Right renal cortex interstitium (tissue), 3 donors: ENCODE measurements at regions not wholly inside any gene's neighbourhood (a gene's known extent, or its start where the extent isn't known, plus 50 kb on each side); places are given as distances from the start of the nearest gene placed in this dataset.

Experiments used
- DNase-seq, 3 donors: peaks; one replicate each; pipeline ENCODE4 v3.0.0-alpha.2; 2013; ENCODE audit warnings: low read depth in 3 of 3, low spot score in 2 of 3

DNA sequence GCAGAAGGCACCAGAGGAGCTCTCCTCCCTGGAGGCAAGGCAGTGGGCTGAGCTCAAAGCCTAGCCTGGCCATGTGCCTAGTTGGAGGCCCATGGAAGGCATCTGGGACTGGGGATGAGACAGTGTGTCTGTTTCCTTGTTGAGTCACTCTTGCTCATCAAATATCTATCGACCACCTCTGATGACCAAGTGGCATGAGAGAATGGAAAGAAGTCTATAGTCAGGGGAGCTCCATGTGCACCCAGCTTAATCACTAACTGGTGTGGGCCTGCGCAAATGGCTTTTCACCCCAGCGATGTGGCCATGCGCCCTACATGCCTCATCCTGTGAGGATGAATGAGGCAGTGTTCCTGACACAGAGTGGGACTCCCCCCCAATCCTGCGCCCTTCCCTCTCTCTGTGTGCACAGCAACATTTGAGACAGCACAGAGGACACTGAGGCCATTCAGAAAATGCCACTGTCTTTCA, 229.9 kb downstream of the RPS24 start:
- no peak for DNase-seq

- no peak for DNase-seq
Observed at GRCh38 chr10:78264361-78264760, 230.7 kb downstream of the RPS24 start.

- no peak for DNase-seq
Observed at GRCh38 chr10:78266741-78267469, 233.2 kb downstream of the RPS24 start.

DNA sequence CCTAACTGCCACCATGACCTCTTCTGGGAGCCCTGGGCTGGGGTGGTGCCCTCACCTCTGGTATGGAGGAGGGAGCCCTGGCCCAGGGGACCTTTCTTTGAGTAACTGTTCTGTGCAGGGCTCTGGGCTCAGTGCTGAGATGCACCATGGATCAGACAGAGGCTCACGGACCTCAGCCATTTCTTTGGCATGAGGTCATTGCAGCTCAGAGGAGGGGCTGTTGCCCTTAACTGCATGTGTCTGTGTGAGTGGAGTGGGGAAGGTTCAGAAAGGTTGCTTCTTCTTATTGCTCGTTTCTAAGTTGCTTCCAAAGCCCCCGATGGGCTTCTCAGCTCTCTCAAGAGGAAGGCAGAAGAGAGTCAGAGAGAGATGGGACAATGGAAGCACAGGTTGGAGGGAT, 233.9 kb downstream of the RPS24 start:
- no peak for DNase-seq

DNA sequence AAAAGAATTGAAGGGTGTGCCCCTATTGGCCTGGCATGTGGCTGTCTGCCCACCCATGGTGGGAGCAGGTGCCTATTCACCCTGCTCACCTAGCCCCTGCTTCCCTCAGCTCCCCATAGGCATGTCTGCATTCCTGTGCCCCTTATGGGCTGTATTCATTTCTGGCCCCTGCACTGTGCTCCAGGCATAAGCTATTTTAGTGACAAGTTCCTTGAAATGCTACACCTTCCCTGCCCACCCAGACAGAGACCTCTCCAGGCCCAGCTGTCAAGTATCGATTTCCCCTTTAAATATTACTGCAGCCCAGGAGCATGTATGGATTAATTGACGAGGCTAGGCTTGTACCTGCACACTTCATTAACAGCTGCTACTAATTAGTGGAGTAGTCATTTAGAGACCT, 235.4 kb downstream of the RPS24 start:
- DNase-seq = no peak

- no peak for DNase-seq
Observed at GRCh38 chr10:78272329-78272728, 238.7 kb downstream of the RPS24 start.

DNA sequence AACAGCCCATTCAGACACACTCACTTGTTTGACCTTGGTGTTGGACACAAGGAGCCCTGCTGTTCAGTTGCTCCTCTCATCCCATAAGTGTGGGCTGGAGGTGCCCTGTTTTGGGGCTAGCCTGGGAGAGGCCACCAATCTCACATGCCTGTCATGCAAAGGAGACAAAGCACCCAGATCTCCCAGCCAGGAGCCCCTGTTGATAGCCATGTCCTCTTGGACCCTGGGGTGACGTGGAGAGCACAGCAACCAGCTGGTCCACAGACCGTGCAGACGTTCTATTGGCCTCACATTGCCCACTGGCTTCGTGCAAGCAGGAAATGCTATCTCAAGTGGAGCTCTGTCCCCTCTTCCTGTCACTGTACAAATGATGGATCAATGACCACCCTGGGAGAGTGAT, 240.8 kb downstream of the RPS24 start:
- DNase-seq = no peak

- DNase-seq = no peak
Observed at GRCh38 chr10:78276139-78276538, 242.5 kb downstream of the RPS24 start.

DNA sequence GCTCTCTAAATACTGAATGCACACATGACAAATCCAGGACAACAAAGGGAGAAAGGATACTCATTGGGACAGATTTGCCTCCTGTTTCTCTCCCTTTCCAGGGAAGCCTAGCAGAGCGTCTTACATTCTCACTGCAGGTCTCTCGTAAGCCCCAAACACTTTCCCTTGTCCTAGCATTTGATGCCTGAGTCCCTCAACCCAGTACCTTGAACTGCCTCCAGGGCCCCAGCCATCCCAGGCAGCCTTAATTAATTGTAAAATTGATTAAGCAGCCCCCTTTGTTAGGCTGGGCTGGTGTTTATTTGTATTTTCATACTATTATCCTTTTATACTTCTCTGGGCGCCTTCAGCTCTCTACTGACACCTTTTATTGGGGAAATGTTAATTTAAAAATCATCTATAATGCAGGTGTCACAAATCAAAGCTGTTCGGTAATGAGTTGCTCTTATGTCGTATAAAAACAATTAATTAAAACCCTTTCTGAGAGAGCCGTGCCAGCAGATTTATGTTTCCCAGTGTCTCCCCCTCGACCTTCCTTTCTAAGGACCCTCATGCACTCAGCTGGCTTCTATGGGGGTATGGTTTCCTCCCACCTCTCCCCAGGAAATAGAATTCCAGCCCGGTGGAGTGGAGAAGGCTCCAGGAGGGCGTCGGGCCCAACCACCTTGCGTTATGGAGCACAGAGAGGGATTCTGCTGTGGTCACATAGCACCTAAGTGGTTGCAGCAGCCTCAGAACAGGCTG, 243.8 kb downstream of the RPS24 start:
- no peak for DNase-seq

- DNase-seq = no peak
Observed at GRCh38 chr10:78278058-78278404, 244.4 kb downstream of the RPS24 start.

DNA sequence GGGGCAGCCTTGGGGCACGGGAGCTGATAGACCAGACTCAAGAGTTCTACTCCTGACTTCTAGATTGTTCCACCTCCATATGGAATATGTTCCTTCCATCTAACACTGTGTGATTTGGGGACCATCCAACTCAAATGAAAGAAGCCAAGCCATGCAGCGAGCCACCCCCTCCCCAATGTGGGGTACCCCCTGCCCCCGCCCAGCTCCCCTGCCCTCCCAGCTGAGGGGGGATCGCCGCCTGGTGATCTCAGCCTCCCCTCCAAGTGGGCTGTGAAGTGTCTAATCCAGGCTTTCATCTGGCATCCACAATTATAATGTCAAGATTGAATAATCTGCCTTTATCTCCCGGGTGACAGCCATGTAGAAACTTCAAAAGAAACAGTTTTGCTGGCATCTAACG, 246.1 kb downstream of the RPS24 start:
- no peak for DNase-seq

DNA sequence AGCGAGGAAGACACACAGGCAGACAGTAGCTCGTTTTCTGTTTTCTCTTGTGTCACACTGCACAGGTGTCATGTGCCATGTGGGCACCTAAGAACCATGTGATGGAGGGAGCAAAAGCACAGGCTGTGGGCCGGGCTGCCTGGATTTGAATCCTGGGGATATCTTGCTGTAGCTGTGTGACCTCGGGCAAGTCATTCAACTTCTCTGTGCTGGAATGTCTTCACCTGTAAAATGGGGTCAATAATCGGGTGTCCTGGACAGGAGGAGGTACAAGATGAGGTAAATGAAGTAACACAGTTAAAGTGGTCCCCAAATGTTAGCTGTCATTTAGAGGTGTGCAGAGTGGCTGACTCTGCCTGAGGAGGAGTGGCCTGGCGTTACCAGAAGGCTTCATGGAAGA, 246.9 kb downstream of the RPS24 start:
- DNase-seq = no peak

GRCh38 chr10:78281627-78282026, 248.0 kb downstream of the RPS24 start:
- DNase-seq = no peak

GRCh38 chr10:78283069-78283682, 249.5 kb downstream of the RPS24 start:
- no peak for DNase-seq

- no peak for DNase-seq
Observed at GRCh38 chr10:78284381-78284780, 250.7 kb downstream of the RPS24 start.

- no peak for DNase-seq
Observed at GRCh38 chr10:78285226-78285625, 251.6 kb downstream of the RPS24 start.

DNA sequence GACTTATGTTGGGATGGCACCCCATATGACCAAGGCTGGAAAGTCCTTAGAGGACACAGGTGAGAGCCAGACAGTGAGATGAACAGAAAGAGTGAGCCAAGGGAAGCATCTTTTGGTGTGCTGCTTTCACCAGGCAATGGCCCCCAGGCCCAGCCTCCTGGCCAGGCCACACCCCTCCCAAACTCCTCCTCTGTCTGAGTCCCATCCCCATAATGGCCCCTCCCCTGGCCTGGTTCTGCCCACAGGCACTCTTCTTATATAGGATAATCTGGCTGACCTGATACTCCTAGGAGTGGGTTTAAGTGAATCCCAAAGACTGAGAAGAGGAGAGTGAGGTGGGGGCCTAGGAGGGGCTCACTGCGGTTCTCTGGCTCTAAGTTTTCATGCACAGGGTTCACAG, 252.5 kb downstream of the RPS24 start:
- DNase-seq = no peak

DNA sequence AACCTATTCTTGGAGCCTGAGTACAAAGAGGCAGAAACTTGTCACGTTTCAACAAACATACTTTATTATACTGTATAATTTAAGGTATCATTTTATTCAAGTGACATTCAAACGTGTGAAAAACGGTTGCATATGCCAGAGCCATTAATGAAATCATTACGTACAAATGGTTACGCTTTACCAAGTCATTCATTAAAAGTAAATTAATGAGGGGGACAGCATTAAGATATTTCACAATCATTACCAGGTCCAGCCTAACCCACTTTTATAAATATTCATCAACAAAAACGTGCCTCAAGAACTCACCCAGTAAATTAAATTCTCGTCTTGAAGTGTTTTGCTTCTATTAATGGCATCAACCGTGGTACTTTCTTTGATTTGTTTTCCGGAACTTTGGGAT, 253.0 kb downstream of the RPS24 start:
- no peak for DNase-seq

- DNase-seq = no peak
Observed at GRCh38 chr10:78287618-78288017, 254.0 kb downstream of the RPS24 start.

DNA sequence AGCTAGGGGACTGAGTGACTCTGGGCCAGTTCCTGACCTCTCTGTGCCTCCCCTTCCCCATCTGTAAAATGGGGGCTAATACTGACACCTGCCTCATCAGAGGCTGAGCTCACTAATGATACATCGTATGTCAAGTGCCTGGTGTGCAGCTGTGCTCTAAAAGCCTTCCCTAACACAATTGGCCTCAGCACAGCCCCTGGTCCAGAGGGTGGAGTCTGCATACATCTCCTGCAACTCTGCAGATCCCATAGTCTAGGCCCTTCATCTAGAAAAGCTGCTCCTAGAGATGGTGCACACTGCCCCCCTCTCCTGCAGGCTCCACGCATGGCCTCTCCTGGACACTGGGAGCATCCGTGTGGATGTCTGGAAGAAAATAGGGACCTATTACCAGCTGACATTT, 255.0 kb downstream of the RPS24 start:
- no peak for DNase-seq

GRCh38 chr10:78290131-78290750, 256.6 kb downstream of the RPS24 start:
- DNase-seq = no peak

GRCh38 chr10:78291722-78292121, 258.1 kb downstream of the RPS24 start:
- DNase-seq = no peak
